HepG2 (cell line): ENCODE measurements at regions not wholly inside any gene's neighbourhood (a gene's known extent, or its start where the extent isn't known, plus 50 kb on each side); places are given as distances from the start of the nearest gene placed in this dataset.

Source experiments
- ATAC-seq: fragments of 200-7000 bp; cut with Tn5 transposase; 3 replicates; pipeline ENCODE4 v1.9.1; 2020; ENCODE audit warnings: mild to moderate bottlenecking, moderate library complexity
- BruUV-seq: library from RNA; stranded (reverse); fragments of 400-500 nt; replicated peaks from 2 replicates; lab custom pipeline; 2021; lab: Mats Ljungman, UMichigan
- CTCF ChIA-PET: fragments of 300-600 bp; formaldehyde crosslinking; extraction: SDS; loops from one replicate; lab custom pipeline; 2021; ENCODE audit warnings: low total read pairs, inconsistent platforms, low intra/inter-chr PET ratio; lab: Yijun Ruan, JAX
- POLR2A ChIA-PET: fragments of 350-600 bp; sonication (Branson Sonifier 250); formaldehyde crosslinking; loops from one replicate; lab custom pipeline; 2020; ENCODE audit warnings: antibody characterized with exemption, inconsistent platforms; lab: Yijun Ruan, JAX
- DNase-seq: peaks from one replicate; pipeline ENCODE4 v3.0.0-alpha.2; 2015; ENCODE audit warnings: low spot score
- FAIRE-seq: peaks from 3 replicates; lab custom pipeline; 2011; peaks lifted over from hg19 to GRCh38; lab: Jason Lieb, UNC
- H2AFZ ChIP-seq: one replicate; pipeline ENCODE4 v1.6.1; 2011; ENCODE audit warnings: low read length, inconsistent platforms
- H3K27ac ChIP-seq: fragments of 300-600 bp; 3 replicates; pipeline ENCODE4 v1.8.0; 2011; ENCODE audit warnings: mixed run types, mild to moderate bottlenecking, mixed read lengths, low read length, inconsistent platforms; ENCODE audit not compliant: insufficient read depth; ENCODE audit errors: extremely low read length
- H3K27me3 ChIP-seq, 2 experiments: fragments of 200-600 bp in 1 of 2; 2 replicates in 1 of 2; 3 replicates in 1 of 2; pipeline versions ENCODE4 v1.6.0 to v1.8.0; 2011; ENCODE audit warnings: low read length in 2 of 2, mild to moderate bottlenecking in 2 of 2, moderate library complexity in 2 of 2, inconsistent platforms in 1 of 2; ENCODE audit not compliant: insufficient read depth in 2 of 2, control insufficient read depth in 1 of 2
- H3K36me3 ChIP-seq, 2 experiments: fragments of 200-600 bp in 1 of 2; replicated peaks in 1 of 2; 2 replicates in 1 of 2; 3 replicates in 1 of 2; pipeline versions ENCODE4 v1.5.1 to v1.8.0; 2011; ENCODE audit warnings: low read length in 2 of 2, inconsistent platforms in 1 of 2; ENCODE audit not compliant: insufficient read depth in 2 of 2, control insufficient read depth in 1 of 2
- H3K4me1 ChIP-seq: 2 replicates; pipeline ENCODE4 v1.5.1; 2012; ENCODE audit warnings: low read length, inconsistent platforms; ENCODE audit not compliant: insufficient read depth
- H3K4me2 ChIP-seq: 2 replicates; pipeline ENCODE4 v1.6.0; 2011; ENCODE audit warnings: low read depth, low read length, inconsistent platforms
- H3K4me3 ChIP-seq, 3 experiments: fragments of 200-600 bp in 1 of 3; sonication (generic), shearing (Covaris generic) in 1 of 3; replicated peaks in 1 of 3; 2 replicates each; pipeline ENCODE4 v1.5.1; 2011 to 2016; ENCODE audit warnings: low read length in 3 of 3, inconsistent platforms in 2 of 3, low read depth in 2 of 3, mild to moderate bottlenecking in 2 of 3, control low read depth in 1 of 3, mixed read lengths in 1 of 3; ENCODE audit not compliant: insufficient read depth in 1 of 3
- H3K79me2 ChIP-seq: one replicate; pipeline ENCODE4 v1.6.1; 2011; ENCODE audit warnings: low read length, inconsistent platforms; ENCODE audit not compliant: insufficient read depth
- H3K9ac ChIP-seq: 2 replicates; pipeline ENCODE4 v1.6.0; 2011; ENCODE audit warnings: mild to moderate bottlenecking, low read depth, low read length, inconsistent platforms; ENCODE audit not compliant: insufficient read depth
- H3K9me3 ChIP-seq: 2 replicates; pipeline ENCODE4 v1.5.1; 2012; ENCODE audit warnings: mild to moderate bottlenecking, low read length
- H4K20me1 ChIP-seq: 2 replicates; pipeline ENCODE4 v1.6.0; 2011; ENCODE audit warnings: inconsistent platforms, mild to moderate bottlenecking, low read length, moderate library complexity; ENCODE audit not compliant: insufficient read depth
- DMTF1 ChIP-seq: sonication (generic); formaldehyde crosslinking; IDR thresholded peaks from 2 replicates; pipeline ENCODE4 v1.4.0; 2020; ENCODE audit warnings: mild to moderate bottlenecking, missing genetic modification reagents
- HMGA1 ChIP-seq: sonication (generic); formaldehyde crosslinking; conservative IDR thresholded peaks from 2 replicates; pipeline ENCODE4 v1.4.0; 2020; ENCODE audit warnings: missing genetic modification reagents
- HOXA5 ChIP-seq: sonication (generic); formaldehyde crosslinking; IDR thresholded peaks from 2 replicates; pipeline ENCODE4 v1.4.0; 2020; ENCODE audit warnings: missing genetic modification reagents
- MAFG ChIP-seq: sonication (generic); formaldehyde crosslinking; IDR thresholded peaks from 2 replicates; pipeline ENCODE4 v1.5.1; 2020; ENCODE audit warnings: mild to moderate bottlenecking, missing genetic modification reagents
- MEIS2 ChIP-seq: sonication (generic); formaldehyde crosslinking; IDR thresholded peaks from 2 replicates; pipeline ENCODE4 v1.9.0; 2021; ENCODE audit warnings: mild to moderate bottlenecking, missing genetic modification reagents
- MYPOP ChIP-seq: sonication (generic); formaldehyde crosslinking; IDR thresholded peaks from 2 replicates; pipeline ENCODE4 v1.8.1; 2023; ENCODE audit warnings: mild to moderate bottlenecking, moderate library complexity, missing genetic modification reagents
- STAT5B ChIP-seq: sonication (generic); formaldehyde crosslinking; IDR thresholded peaks from 2 replicates; pipeline ENCODE4 v1.4.0; 2020; ENCODE audit warnings: missing genetic modification reagents
- TBL1XR1 ChIP-seq: fragments of 150-350 bp; IDR thresholded peaks from 2 replicates; pipeline ENCODE4 v1.6.1; 2014; ENCODE audit warnings: borderline replicate concordance, low read length; ENCODE audit not compliant: partially characterized antibody
- THAP9 ChIP-seq: sonication (generic); formaldehyde crosslinking; IDR thresholded peaks from 2 replicates; pipeline ENCODE4; 2020; ENCODE audit warnings: missing genetic modification reagents, mild to moderate bottlenecking, borderline replicate concordance
- ZNF235 ChIP-seq: sonication (generic); formaldehyde crosslinking; IDR thresholded peaks from 2 replicates; pipeline ENCODE4 v1.8.1; 2023; ENCODE audit warnings: mild to moderate bottlenecking, missing genetic modification reagents, borderline replicate concordance
- ZNF292 ChIP-seq: sonication (generic); formaldehyde crosslinking; IDR thresholded peaks from 2 replicates; pipeline ENCODE4 v1.8.1; 2022; ENCODE audit warnings: mild to moderate bottlenecking, low read depth, missing genetic modification reagents, borderline replicate concordance
- ZNF564 ChIP-seq: sonication (generic); formaldehyde crosslinking; IDR thresholded peaks from 2 replicates; pipeline ENCODE4 v1.8.1; 2023; ENCODE audit warnings: mild to moderate bottlenecking, missing genetic modification reagents
- ZNF605 ChIP-seq: sonication (generic); formaldehyde crosslinking; IDR thresholded peaks from 2 replicates; pipeline ENCODE4 v1.8.0; 2022; ENCODE audit warnings: mild to moderate bottlenecking, missing genetic modification reagents
- ZUFSP ChIP-seq: sonication (generic); formaldehyde crosslinking; IDR thresholded peaks from 2 replicates; pipeline ENCODE4 v1.9.0; 2021; ENCODE audit warnings: missing genetic modification reagents, mild to moderate bottlenecking, borderline replicate concordance
- WGBS: methylation state at CpG from one replicate; pipeline ENCODE4 v1.1.6; 2017; ENCODE audit warnings: low lambda C conversion rate; 5-methylcytosine and 5-hydroxymethylcytosine counted together
- in situ Hi-C: cut with HindIII; loops from 2 replicates; pipeline ENCODE4 v1.10.0; 2017; ENCODE audit warnings: low pct_unique_long_range_greater_than_20kb; ENCODE audit not compliant: extremely low pct_ligation_motif_present
- intact Hi-C: fragments of 100-400 bp; cut with micrococcal nuclease; formaldehyde crosslinking; loops from one replicate; pipeline ENCODE4 v1.10.0; 2022; ENCODE audit not compliant: unreplicated experiment

- in situ Hi-C loops (no loop called here), intact Hi-C loops (no loop called here)
- H3K36me3 ChIP-seq = no peaks in the 10 kb centered on the region
- no peak overlapping the region for H2AFZ ChIP-seq
- POLR2A ChIA-PET = no interaction called here
- FAIRE-seq = no peak
- TF ChIP-seq THAP9 (CRISPR knock-in tag) (no peak), DMTF1 (CRISPR knock-in tag) (no peak), ZNF292 (CRISPR knock-in tag) (no peak), HMGA1 (CRISPR knock-in tag) (no peak), MYPOP (CRISPR knock-in tag) (no peak), MEIS2 (CRISPR knock-in tag) (no peak), ZUFSP (CRISPR knock-in tag) (no peak), ZNF235 (CRISPR knock-in tag) (no peak), ZNF605 (CRISPR knock-in tag) (no peak), TBL1XR1 (no peak), HOXA5 (CRISPR knock-in tag) (no peak), ZNF564 (CRISPR knock-in tag) (no peak), STAT5B (CRISPR knock-in tag) (no peak), MAFG (CRISPR knock-in tag) (no peak)
- CTCF ChIA-PET = no interaction called here
- no peak overlapping the region for H3K4me3 ChIP-seq
- H3K27ac ChIP-seq = no peak overlapping the region
- 33% methylated on average over 3 of the region's 3 CpGs for WGBS
- ATAC-seq = no peak
- 0 out of 5 replicates have a peak, but pooled peaks cover 0 to 6% of the 10 kb centered on the region in 2 experiments for H3K27me3 ChIP-seq
- H3K4me1 ChIP-seq = peaks cover 7% of the 10 kb centered on the region
- no TSS peak for BruUV-seq
- no peaks in the 10 kb centered on the region for H4K20me1 ChIP-seq
- no peaks in the 10 kb centered on the region for H3K9me3 ChIP-seq
- no peak overlapping the region for H3K4me2 ChIP-seq
- no peaks in the 10 kb centered on the region for H3K79me2 ChIP-seq
- DNase-seq = no peak
- H3K9ac ChIP-seq = no peak overlapping the region
These were observed 109.8 kb upstream of the TRIM2 start for GRCh38 chr4:153094435-153094834.
